ENCODE measurements at regions not wholly inside any gene's neighbourhood (a gene's known extent, or its start where the extent isn't known, plus 50 kb on each side); places are given as distances from the start of the nearest gene placed in this dataset.

DNA sequence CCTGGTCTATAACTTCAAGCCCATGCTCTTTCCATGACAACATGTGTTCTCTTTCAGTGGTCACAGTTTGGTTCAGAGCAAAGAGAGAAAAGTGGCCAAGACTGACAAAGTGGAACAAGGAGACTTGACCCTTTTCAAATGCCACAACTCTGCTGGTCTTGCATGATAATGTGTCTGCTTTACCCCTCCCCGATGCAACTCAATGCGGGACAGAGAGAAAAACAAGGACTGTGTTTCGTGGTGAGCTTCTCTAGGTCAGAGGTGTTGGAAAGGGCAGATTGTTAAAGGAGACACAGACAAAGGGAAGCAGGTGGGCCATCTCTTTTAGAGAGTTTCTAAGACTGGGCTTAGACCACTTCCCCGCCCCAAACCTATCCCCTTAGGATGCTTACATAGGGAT, 61.6 kb upstream of the SERTM1 start:
- Histone ChIP-seq H3K27me3 (replicated peaks; ENCODE audit: control insufficient read depth, insufficient read depth, low read length) (peaks cover 12% of the 10 kb centered on the region), H3K9me3 (ENCODE audit: control insufficient read depth, low read length) (no peaks in the 10 kb centered on the region)
- DNase-seq (ENCODE audit: low read depth): no peak

DNA sequence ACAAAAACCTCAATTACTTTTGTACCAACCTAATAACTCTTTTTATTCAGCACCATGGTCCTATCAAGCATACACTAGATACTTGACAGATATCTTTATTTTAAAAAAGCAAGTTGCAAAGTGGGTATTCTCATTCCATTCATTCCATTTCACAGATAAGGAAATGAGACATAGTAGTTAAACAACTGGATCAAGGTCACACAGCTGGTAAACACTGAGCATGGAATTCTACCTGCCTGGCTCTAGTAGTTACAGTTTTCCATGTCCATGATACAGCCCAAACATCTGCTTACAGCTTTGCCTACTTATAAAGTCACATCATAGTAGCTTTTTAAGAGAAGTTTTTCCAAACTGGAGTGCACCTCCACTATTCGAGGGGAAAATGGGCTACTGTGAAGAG, 57.1 kb upstream of the SERTM1 start:
- no peak for DNase-seq (ENCODE audit: low read depth)
- Histone ChIP-seq H3K9me3 (ENCODE audit: control insufficient read depth, low read length) (no peaks in the 10 kb centered on the region), H3K36me3 (ENCODE audit: control insufficient read depth, insufficient read depth, low read length, severe bottlenecking) (no peaks in the 10 kb centered on the region), H3K9ac (ENCODE audit: low read length) (no peak overlapping the region), H3K4me3 (ENCODE audit: low read length) (no peak overlapping the region), H3K4me1 (ENCODE audit: control insufficient read depth, insufficient read depth, low read length) (peaks cover 2% of the 10 kb centered on the region), H3K27me3 (replicated peaks; ENCODE audit: control insufficient read depth, insufficient read depth, low read length) (peaks cover 8% of the 10 kb centered on the region)

More for the DNA sequence above, 61.6 kb upstream of the SERTM1 start:
- Histone ChIP-seq H3K9ac (ENCODE audit: low read length) (no peak overlapping the region), H3K4me1 (ENCODE audit: control insufficient read depth, insufficient read depth, low read length) (peaks cover 4% of the 10 kb centered on the region), H3K4me3 (ENCODE audit: low read length) (no peak overlapping the region), H3K36me3 (ENCODE audit: control insufficient read depth, insufficient read depth, low read length, severe bottlenecking) (no peaks in the 10 kb centered on the region)

DNA sequence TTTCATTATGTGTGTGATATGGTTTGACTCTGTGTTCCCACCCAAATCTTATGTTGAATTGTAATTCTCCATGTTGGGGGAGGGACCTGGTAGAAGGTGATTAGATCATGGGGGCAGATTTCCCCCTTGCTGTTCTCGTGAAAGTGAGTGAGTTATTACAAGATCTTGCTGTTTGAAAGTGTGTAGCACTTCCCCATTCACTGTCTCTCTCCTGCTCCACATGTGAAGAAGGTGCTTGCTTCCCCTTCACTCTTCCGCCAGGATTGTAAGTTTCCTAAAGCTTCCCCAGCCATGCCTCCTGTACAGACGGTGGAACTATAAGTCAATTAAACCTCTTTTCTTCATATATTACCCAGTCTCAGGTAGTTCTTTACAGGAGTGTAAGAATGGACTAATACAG, 54.3 kb upstream of the SERTM1 start:
- Histone ChIP-seq H3K4me1 (ENCODE audit: control insufficient read depth, insufficient read depth, low read length) (no peaks in the 10 kb centered on the region), H3K9me3 (ENCODE audit: control insufficient read depth, low read length) (no peaks in the 10 kb centered on the region), H3K4me3 (ENCODE audit: low read length) (no peak overlapping the region), H3K36me3 (ENCODE audit: control insufficient read depth, insufficient read depth, low read length, severe bottlenecking) (no peaks in the 10 kb centered on the region), H3K9ac (ENCODE audit: low read length) (no peak overlapping the region), H3K27me3 (replicated peaks; ENCODE audit: control insufficient read depth, insufficient read depth, low read length) (no peaks in the 10 kb centered on the region)
- DNase-seq (ENCODE audit: low read depth): no peak
